HS-27A (cell line): ENCODE measurements at regions not wholly inside any gene's neighbourhood (a gene's known extent, or its start where the extent isn't known, plus 50 kb on each side); places are given as distances from the start of the nearest gene placed in this dataset.
A peak's percentile ranks its signal among the peaks of the same experiment; 100 is the strongest.
"Not testable (repeated sequence)": the region's sequence is repeated elsewhere in the genome, so short reads cannot be mapped to it uniquely, and the experiment has no call there.

Experiments
- DNase-seq: peaks from one replicate; pipeline ENCODE4 v3.0.0-alpha.2; 2012; ENCODE audit warnings: low read depth, missing footprints

DNA sequence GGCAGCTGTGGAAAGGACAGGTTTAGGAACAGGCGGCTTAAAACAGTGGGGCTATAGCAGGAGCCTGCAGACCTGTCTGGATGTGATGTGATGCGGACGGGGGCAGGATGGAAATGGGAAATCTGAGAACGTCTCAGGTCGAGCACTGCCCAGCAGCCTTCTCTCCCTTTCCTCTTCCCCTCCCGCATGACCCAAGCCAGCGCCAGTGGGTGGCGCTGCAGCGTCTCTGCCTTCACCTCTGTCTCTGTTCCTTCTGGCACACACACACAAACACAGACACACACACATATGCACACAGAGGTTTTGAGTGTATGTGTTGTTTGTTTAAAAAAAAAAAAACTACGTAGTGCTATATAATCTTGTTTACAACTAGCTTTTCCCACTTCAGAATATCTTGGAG, 82.0 kb upstream of the SLC66A3 start:
- DNase-seq, result no peak

- DNase-seq, result no peak
Measured at GRCh38 chr2:11073776-11074175, 81.5 kb upstream of the SLC66A3 start.

DNA sequence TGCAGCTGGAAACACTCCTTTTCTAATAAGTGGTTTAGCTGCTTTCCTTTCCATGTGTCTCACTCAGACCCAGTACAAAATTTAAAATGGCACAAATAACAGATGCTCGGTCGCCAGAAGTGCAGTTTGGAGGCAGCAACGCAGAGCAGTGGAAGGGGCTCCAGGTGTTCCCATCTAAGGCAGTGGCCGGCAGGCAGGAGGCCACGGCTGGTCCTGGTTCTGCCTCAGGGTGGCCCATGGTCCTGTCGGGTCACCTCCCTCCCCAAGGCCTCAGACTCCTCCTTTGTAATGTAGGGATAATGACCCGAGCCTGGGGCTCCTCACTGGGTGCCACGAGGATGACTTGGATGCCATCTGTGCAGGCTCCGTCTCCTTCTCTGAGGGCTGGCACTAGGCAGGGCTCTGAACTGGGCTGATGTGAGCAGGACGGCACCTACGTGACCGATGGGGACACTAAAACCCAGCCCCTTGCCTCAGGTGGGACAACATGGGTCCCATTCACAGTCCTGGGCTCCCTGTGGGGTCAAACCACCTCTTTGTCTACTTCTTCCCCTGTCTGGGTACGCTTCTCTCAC, 80.9 kb upstream of the SLC66A3 start:
- DNase-seq, result no peak

GRCh38 chr2:11075221-11075620, 80.0 kb upstream of the SLC66A3 start:
- no peak for DNase-seq

DNA sequence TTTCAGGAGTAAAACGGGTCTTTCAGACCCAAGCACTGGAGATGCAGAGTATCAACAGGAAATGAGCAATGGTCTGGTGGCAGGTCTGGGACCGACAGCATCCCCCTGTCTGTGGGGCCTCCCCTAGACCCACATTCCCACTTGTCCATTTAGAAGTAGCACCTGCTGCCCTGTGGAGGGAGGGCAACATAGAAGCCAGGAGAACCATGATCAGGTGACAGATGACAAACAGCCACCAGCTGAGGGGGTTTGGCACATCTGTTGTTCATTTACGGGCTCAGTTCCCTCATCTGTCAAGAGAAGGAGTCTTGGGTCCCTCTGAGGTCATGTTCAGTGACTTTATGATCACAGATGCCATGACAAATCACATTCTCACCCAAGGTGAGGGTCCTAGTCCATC, 77.9 kb upstream of the SLC66A3 start:
- DNase-seq, result no peak

GRCh38 chr2:11079136-11079824, 76.0 kb upstream of the SLC66A3 start:
- no peak for DNase-seq

GRCh38 chr2:11080253-11081115, 74.8 kb upstream of the SLC66A3 start:
- no peak for DNase-seq

GRCh38 chr2:11082880-11083279, 72.4 kb upstream of the SLC66A3 start:
- DNase-seq, result no peak

DNA sequence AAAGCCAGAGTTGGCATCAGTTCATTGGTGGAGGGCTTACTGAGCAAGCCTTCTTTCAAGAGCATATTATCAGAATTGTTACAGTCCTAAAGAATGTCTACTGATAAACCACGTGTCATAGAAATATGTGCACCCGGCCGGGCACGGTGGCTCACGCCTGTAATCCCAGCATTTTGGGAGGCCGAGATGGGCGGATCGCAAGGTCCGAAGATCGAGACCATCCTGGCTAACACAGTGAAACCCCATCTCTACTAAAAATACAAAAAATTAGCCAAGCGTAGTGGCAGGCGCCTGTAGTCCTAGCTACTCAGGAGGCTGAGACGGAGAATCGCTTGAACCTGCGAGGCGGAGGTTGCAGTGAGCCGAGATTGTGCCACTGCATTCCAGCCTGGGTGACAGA, 66.4 kb upstream of the SLC66A3 start:
- DNase-seq, result not testable (repeated sequence)

DNA sequence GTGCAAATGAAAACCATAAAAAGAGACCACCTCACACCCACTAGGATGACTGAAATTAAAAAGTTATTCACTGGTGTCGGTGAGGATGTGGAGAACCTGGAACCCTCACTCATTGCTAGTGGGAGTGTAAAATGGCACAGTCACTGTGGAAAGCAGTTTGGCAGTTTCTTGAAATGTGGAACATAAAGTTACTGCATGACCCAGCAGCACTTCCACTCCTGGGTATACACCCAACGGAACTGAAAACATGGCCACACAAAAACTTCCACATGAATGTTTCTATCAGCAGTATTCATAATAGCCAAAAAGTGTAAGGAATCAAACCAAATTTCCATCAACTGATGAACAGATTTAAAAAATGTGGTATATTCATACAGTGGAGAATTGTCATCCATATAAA, 65.1 kb upstream of the SLC66A3 start:
- DNase-seq, result no peak

DNA sequence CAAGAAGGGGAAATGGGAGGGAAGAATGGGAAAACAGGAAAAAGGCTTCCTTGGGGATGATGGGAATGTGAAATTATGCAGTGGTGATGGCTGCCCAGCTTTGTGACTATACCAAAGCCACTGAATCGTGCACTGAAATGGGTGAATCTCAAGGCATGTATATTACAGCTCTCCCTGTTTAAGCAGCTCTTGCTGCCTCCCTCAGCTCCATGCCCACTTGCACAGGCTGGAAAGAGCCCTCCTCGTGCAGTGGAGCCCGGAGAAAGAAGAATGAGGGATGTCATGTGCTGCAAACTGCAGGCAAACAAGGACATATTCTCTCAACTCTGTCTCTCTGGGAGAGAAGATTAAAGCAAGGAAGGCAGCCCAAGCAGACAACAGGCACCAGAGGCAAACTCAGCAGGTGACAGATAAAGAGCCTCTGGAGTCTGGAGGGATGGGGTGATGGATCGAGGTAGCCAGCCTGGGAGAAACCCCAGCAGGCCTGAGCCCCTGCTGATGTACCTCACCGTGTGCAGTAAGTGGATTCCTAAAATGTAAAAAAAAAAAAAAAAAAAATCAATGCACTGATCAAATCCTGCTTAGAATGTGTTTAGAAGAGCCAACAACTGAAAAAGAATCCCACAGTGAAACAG, 62.4 kb upstream of the SLC66A3 start:
- no peak for DNase-seq

DNA sequence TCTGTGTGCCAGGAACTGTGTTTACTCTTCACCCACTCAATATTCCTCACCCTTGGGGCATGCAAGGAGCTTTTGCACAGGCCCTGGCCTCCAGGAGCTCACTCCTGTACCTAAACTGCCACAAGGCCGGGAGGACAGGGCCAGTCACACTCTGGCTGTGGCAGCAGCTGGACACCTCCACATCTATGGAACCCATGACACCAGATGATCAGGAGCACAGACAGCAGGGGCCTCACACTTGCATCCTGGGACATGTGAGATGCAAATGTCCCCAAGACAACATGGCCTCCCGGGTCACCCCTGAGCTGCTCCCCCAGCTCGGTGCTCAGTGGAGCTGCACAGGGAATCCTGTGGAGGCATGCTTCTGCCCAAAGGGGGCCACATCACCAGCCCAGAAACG, 61.8 kb upstream of the SLC66A3 start:
- DNase-seq, result no peak

DNA sequence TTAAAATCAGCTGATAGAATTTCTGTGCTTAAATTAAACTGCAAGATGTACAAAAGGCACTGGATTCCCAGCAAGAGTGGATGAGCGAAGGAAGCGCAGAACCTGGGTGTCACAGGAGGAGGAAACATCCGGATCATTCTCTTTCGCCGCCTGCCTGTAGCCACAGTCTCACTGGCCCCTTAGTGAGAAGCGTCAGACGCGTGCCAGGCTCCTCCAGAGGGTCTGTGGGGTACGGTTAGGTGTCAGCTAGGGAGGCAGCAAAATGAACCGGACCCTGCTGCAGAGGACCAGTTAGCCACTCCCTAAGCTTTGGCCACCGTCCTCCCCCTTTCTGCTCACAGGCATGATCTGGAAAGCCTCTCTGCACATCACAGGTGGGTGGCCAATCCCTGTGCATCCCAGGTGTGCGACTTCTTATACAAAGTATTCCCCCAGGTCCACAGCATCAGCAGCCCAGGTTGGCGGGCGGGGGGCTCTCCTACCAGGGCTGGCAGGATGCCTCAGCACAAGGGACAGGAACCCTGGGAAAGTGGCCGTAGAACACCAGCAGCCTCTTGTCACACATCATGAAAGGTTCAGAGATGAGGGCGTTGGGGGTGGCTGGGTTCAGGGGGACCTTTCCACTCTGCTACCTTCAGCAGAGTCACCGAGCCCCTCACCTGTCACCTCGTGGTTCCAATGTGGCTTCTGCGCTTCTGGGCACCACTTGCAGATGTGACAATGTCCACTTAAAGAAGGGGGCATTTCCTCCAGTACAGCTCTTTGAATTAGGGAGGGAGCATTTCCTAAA, 61.1 kb upstream of the SLC66A3 start:
- no peak for DNase-seq

DNA sequence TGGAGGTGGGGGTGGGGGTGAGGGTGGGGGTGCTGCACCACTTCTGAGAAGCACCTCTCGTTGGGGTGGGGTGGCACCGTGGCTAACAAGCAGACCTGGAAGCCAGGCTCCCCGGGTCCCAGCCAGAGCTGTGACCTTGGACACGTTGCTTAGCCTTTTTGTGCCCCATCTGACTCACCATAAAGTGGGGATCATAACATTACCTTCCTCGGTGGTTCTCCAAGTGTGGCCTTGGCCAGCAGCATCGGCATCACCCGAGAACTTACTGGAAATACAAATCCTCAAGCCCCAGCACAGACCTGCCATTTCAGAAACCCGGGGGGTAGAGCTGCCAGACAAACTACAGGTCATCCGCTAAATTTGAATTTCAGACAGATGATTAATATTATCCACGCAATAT, 58.7 kb upstream of the SLC66A3 start:
- DNase-seq, result no peak

DNA sequence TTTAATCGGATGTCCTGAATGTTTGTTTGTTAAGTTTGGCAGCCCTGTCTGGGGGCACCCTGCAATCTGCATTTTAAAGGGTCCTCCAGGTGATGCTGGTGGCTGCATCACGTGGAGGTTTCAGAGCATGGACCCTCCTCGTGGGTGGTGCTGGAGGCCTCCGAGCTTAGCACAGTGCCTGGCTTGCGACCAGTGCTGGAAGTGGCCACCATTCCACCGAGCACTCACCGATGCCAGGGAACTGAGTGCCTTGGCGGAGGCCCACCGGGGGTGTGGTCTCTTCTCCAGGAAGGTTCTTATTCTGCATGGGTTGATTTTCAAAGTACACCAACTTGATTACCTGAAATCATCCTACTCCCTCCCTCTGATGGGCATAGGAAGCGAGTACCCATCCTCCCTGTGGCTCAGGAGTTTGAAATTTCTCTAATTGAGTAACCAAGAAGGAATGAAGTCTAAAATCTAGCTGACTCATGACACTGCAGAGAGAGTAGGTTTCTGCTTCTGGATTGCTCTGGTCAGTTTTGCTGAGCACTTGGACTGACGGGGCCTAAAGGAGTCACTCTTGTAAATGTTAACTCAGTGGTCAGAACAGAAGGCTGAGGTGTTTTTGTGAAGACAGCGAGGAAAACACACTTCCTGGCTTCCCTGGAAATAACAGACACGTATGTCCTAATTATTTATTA, 58.1 kb upstream of the SLC66A3 start:
- DNase-seq, result peak; percentile 29

DNA sequence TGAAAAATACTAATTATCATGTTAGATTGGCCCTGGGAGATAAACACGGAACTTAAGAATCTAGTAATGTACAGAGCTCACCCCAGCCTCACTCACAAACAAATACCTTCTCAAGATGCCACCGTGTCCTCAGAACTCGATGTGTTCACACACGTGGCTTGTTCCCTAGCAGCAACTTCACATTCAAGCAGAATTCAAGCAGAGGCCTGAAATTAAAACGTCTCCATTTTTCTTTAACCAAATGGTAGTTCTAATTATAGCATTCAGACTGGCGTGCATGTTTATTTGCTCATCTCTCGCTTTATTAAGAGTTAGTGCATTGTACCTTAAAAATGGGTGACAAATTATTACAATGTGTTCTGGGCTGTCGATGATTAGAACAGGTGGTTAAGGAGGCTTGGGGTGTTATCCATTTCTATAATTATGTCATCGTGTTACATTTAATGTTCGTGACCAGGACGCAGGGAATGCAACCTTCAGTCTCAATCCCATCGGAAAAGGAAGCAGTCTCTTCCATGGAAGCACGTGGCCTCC, 57.3 kb upstream of the SLC66A3 start:
- DNase-seq, result no peak

DNA sequence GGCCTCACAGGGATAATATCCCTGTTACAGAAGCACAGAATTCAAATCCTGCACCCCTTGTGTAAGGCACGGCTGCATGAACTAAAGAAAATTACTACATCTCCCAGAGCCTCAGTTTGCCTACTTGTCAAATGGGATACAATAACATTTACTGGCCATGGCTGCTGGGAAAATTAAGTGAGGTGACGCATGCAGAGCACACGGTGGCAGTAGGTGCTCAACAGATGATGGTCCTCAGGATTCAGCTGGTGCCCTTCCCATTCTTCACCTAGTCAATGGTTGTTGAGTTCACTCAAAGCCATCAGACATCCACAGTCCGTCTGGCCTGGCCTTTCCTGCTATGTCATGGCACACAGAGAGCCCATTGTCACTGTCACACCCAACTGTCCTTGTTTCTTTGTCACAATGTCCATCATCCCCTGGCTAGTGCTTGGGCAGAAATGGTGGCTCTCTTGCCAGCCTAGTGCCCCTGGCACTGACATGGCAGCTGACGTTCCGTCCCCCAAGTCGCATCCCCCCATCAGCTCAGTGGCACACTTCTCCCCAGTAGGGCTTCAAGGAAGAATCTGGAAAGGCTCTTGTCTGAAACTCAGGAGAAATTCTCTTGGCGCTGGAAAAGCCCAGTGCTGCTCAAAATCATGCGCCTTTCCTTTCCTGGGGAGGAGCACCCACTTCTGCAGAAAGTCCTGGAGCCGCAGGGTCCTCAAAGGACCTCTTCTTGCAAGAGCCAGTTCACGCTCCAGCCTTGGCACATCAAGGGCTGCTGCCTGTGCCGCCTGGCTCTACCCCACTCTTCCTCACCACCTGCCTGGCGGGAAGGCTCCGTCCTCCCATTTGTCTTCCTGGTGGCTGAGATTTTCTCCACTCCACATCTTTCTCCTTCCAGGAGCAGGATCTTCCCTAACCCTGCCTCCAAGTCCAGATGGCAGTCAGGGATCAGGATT, 55.9 kb upstream of the SLC66A3 start:
- DNase-seq, result no peak

DNA sequence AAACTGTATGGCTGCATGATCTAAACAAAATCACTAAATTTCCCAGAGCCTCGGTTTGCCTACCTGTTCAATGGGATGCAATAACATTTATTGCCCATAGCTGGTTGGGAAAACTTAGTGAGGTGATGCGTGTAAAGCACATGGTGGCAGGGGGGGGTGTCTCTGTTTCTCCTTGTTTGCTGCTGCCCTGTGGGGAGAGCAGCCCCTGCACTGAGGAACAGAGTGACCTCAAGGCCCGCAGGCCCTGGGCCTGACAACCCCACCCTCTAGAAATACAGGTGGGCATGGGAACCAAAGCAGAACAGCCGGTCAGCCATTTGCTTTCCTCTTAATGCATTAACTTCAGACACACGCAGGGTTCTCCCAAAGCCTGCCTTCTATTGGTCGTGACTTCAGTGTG, 55.1 kb upstream of the SLC66A3 start:
- DNase-seq, result no peak

DNA sequence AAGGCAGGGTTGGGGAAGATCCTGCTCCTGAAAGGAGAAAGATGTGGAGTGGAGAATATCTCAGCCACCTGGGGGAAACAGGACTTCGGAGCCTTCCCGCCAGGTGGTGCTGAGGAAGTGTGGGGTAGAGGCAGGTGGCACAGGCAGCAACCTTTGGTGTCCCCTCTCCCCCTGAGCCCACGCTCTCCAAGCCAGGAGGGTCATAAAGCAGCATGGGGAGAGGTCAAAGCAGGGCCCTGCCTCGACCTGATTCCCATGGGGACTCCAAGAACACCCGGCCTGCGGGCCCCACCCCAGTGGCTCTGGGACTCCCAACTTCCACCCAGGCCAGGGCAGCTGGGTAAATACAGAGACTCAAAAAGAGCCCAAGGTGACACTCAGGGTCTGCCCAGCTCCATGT, 54.3 kb upstream of the SLC66A3 start:
- no peak for DNase-seq

- DNase-seq, result no peak
Measured at GRCh38 chr2:11101430-11101829, 53.8 kb upstream of the SLC66A3 start.
